ENCODE measurements at regions not wholly inside any gene's neighbourhood (a gene's known extent, or its start where the extent isn't known, plus 50 kb on each side); places are given as distances from the start of the nearest gene placed in this dataset.

DNA sequence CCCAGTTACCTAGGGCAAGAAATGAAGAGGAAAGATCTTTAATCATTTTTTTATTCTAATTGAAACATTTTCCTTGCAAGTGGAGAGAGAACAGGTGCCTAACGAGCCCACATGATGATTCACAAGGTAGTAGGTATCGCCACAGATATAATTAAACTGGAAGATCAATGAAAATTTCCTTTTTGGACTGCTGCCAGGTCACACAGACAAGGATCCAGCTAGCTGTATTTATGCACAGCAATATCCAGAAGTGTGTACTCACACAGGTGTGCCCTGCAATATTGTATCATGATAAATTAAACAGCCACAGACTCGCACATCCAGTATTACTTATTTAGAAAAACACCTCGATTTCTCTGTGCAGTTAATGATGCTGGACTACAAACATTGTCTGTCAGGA lies 294.0 kb upstream of the SMARCA2 start:
- TF ChIP-seq, protein P1, sequence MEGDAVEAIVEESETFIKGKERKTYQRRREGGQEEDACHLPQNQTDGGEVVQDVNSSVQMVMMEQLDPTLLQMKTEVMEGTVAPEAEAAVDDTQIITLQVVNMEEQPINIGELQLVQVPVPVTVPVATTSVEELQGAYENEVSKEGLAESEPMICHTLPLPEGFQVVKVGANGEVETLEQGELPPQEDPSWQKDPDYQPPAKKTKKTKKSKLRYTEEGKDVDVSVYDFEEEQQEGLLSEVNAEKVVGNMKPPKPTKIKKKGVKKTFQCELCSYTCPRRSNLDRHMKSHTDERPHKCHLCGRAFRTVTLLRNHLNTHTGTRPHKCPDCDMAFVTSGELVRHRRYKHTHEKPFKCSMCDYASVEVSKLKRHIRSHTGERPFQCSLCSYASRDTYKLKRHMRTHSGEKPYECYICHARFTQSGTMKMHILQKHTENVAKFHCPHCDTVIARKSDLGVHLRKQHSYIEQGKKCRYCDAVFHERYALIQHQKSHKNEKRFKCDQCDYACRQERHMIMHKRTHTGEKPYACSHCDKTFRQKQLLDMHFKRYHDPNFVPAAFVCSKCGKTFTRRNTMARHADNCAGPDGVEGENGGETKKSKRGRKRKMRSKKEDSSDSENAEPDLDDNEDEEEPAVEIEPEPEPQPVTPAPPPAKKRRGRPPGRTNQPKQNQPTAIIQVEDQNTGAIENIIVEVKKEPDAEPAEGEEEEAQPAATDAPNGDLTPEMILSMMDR (conservative IDR thresholded peaks at IDR 0.05; ENCODE audit: low read depth in 2 of 2), result no peak
- no peak for TF ChIP-seq EZH2 (IDR thresholded peaks at IDR 0.05; ENCODE audit: low read depth, unreplicated experiment)
- TF ChIP-seq ZNF331 (CRISPR knock-in tag; IDR thresholded peaks at IDR 0.05; ENCODE audit: low read depth), result no peak
- TF ChIP-seq POLR2AphosphoS5 (IDR thresholded peaks at IDR 0.05; ENCODE audit: low read depth), result no peak
- TF ChIP-seq, protein P2, sequence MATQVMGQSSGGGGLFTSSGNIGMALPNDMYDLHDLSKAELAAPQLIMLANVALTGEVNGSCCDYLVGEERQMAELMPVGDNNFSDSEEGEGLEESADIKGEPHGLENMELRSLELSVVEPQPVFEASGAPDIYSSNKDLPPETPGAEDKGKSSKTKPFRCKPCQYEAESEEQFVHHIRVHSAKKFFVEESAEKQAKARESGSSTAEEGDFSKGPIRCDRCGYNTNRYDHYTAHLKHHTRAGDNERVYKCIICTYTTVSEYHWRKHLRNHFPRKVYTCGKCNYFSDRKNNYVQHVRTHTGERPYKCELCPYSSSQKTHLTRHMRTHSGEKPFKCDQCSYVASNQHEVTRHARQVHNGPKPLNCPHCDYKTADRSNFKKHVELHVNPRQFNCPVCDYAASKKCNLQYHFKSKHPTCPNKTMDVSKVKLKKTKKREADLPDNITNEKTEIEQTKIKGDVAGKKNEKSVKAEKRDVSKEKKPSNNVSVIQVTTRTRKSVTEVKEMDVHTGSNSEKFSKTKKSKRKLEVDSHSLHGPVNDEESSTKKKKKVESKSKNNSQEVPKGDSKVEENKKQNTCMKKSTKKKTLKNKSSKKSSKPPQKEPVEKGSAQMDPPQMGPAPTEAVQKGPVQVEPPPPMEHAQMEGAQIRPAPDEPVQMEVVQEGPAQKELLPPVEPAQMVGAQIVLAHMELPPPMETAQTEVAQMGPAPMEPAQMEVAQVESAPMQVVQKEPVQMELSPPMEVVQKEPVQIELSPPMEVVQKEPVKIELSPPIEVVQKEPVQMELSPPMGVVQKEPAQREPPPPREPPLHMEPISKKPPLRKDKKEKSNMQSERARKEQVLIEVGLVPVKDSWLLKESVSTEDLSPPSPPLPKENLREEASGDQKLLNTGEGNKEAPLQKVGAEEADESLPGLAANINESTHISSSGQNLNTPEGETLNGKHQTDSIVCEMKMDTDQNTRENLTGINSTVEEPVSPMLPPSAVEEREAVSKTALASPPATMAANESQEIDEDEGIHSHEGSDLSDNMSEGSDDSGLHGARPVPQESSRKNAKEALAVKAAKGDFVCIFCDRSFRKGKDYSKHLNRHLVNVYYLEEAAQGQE (IDR thresholded peaks at IDR 0.05; ENCODE audit: unreplicated experiment), result no peak
- no peak for TF ChIP-seq ZNF114 (CRISPR knock-in tag; IDR thresholded peaks at IDR 0.05)
- TF ChIP-seq, protein P3, sequence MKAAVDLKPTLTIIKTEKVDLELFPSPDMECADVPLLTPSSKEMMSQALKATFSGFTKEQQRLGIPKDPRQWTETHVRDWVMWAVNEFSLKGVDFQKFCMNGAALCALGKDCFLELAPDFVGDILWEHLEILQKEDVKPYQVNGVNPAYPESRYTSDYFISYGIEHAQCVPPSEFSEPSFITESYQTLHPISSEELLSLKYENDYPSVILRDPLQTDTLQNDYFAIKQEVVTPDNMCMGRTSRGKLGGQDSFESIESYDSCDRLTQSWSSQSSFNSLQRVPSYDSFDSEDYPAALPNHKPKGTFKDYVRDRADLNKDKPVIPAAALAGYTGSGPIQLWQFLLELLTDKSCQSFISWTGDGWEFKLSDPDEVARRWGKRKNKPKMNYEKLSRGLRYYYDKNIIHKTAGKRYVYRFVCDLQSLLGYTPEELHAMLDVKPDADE (IDR thresholded peaks at IDR 0.05), result no peak
- no peak for TF ChIP-seq EZH2phosphoT487 (IDR thresholded peaks at IDR 0.05; ENCODE audit: unreplicated experiment)

All from GM23338 (cell line).